K562 (cell line): ENCODE measurements at regions not wholly inside any gene's neighbourhood (a gene's known extent, or its start where the extent isn't known, plus 50 kb on each side); places are given as distances from the start of the nearest gene placed in this dataset.

Experiments used
- ATAC-seq: fragments of 200-7000 bp; cut with Tn5 transposase; 3 replicates; pipeline ENCODE4 v1.9.1; 2020; ENCODE audit warnings: moderate library complexity
- BruUV-seq: library from RNA; stranded (reverse); fragments of 400-500 nt; replicated peaks from 2 replicates; lab custom pipeline; 2021; lab: Mats Ljungman, UMichigan
- CTCF ChIA-PET: fragments of 300-600 bp; formaldehyde crosslinking; extraction: SDS; loops from one replicate; lab custom pipeline; 2021; ENCODE audit warnings: low intra/inter-chr PET ratio; lab: Yijun Ruan, JAX
- POLR2A ChIA-PET: fragments of 300-600, 350-650 bp; sonication (Branson Sonifier 250); formaldehyde crosslinking; extraction: SDS; loops from one replicate; lab custom pipeline; 2021; ENCODE audit warnings: antibody characterized with exemption, inconsistent platforms; lab: Yijun Ruan, JAX
- DNase-seq, 4 experiments: peaks; one replicate each; pipeline versions ENCODE4 v3.0.0 to v3.0.0-alpha.2; 2011 to 2018; ENCODE audit warnings: low spot score in 3 of 4, mixed read lengths in 3 of 4; ENCODE audit errors: extremely low read depth in 1 of 4
- FAIRE-seq: peaks from 2 replicates; lab custom pipeline; 2011; peaks lifted over from hg19 to GRCh38; lab: Jason Lieb, UNC
- H2AFZ ChIP-seq: 2 replicates; pipeline ENCODE4 v1.6.0; 2011; ENCODE audit warnings: low read depth, low read length, control low read depth, inconsistent platforms
- H3K27ac ChIP-seq: fragments of 200-600 bp; 3 replicates; pipeline ENCODE4 v1.8.0; 2011; ENCODE audit warnings: low read depth, mild to moderate bottlenecking, control low read depth, inconsistent platforms, low read length, moderate library complexity, mixed read lengths; ENCODE audit errors: extremely low read depth
- H3K27me3 ChIP-seq, 2 experiments: fragments of 300-600 bp in 1 of 2; 2 replicates in 1 of 2; 3 replicates in 1 of 2; pipeline versions ENCODE4 v1.6.0 to v1.8.0; 2011; ENCODE audit warnings: inconsistent platforms in 2 of 2, low read length in 2 of 2, mild to moderate bottlenecking in 1 of 2, mixed read lengths in 1 of 2, moderate library complexity in 1 of 2; ENCODE audit not compliant: control insufficient read depth in 2 of 2, insufficient read depth in 2 of 2
- H3K36me3 ChIP-seq: fragments of 300-600 bp; 3 replicates; pipeline ENCODE4 v1.8.0; 2011; ENCODE audit warnings: mild to moderate bottlenecking, low read length, inconsistent platforms; ENCODE audit not compliant: control insufficient read depth, insufficient read depth
- H3K4me1 ChIP-seq, 2 experiments: fragments of 200-600 bp in 1 of 2; replicated peaks in 1 of 2; 2 replicates in 1 of 2; 3 replicates in 1 of 2; pipeline versions ENCODE4 v1.5.1 to v1.8.0; 2011; ENCODE audit warnings: inconsistent platforms in 2 of 2, low read length in 2 of 2, mild to moderate bottlenecking in 1 of 2, mixed read lengths in 1 of 2, moderate library complexity in 1 of 2; ENCODE audit not compliant: control insufficient read depth in 2 of 2, insufficient read depth in 2 of 2
- H3K4me2 ChIP-seq: 2 replicates; pipeline ENCODE4 v1.6.1; 2011; ENCODE audit warnings: low read length, control low read depth, inconsistent platforms, mixed read lengths; ENCODE audit not compliant: insufficient read depth
- H3K4me3 ChIP-seq: fragments of 200-600 bp; sonication (generic), shearing (Covaris generic); 2 replicates; pipeline ENCODE4 v1.5.1; 2016; ENCODE audit warnings: control low read depth, inconsistent platforms
- H3K79me2 ChIP-seq: fragments of 200-600 bp; 3 replicates; pipeline ENCODE4 v1.8.0; 2011; ENCODE audit warnings: low read length, inconsistent platforms; ENCODE audit not compliant: control insufficient read depth, insufficient read depth
- H3K9ac ChIP-seq, 2 experiments: 2 replicates each; pipeline versions ENCODE4 v1.6.0 to v1.6.1; 2011; ENCODE audit warnings: low read depth in 2 of 2, low read length in 2 of 2, control low read depth in 1 of 2, inconsistent platforms in 1 of 2, mild to moderate bottlenecking in 1 of 2, mixed read lengths in 1 of 2; ENCODE audit not compliant: insufficient read depth in 1 of 2
- H3K9me1 ChIP-seq: one replicate; pipeline ENCODE4 v1.6.0; 2011; ENCODE audit warnings: inconsistent platforms, mild to moderate bottlenecking, low read length, moderate library complexity; ENCODE audit not compliant: control insufficient read depth, insufficient read depth
- H3K9me3 ChIP-seq: replicated peaks from 2 replicates; pipeline ENCODE4 v1.5.1; 2011; ENCODE audit warnings: low read depth, low read length, inconsistent platforms; ENCODE audit not compliant: control insufficient read depth, insufficient read depth
- H4K20me1 ChIP-seq: replicated peaks from 2 replicates; pipeline ENCODE4 v1.6.1; 2011; ENCODE audit warnings: low read length, inconsistent platforms, mixed read lengths; ENCODE audit not compliant: control insufficient read depth, insufficient read depth
- BRF1 ChIP-seq: IDR thresholded peaks from 3 replicates; pipeline ENCODE4 v1.6.1; 2011; ENCODE audit warnings: borderline replicate concordance, mild to moderate bottlenecking; ENCODE audit not compliant: insufficient read length; ENCODE audit errors: extremely low read depth
- CHD4 ChIP-seq: fragments of 200-600 bp; sonication (generic); IDR thresholded peaks from 3 replicates; pipeline ENCODE4 v1.6.1; 2012; ENCODE audit warnings: low read depth, mild to moderate bottlenecking, mixed read lengths, low read length, inconsistent platforms; ENCODE audit not compliant: insufficient read depth, insufficient replicate concordance, poor library complexity, severe bottlenecking
- HEY1 ChIP-seq: fragments of 250-450 bp; sonication (Bioruptor Pico); IDR thresholded peaks from 2 replicates; pipeline ENCODE4 v1.5.0; 2020; ENCODE audit warnings: mild to moderate bottlenecking, moderate library complexity, borderline replicate concordance
- MIER1 ChIP-seq: fragments of 450-650 bp; IDR thresholded peaks from 2 replicates; pipeline ENCODE4 v1.6.1; 2016; ENCODE audit warnings: antibody characterized with exemption, mild to moderate bottlenecking, low read depth
- RBM34 ChIP-seq: fragments of 200-400 bp; formaldehyde crosslinking; IDR thresholded peaks from 2 replicates; pipeline ENCODE4 v1.6.1; 2018; ENCODE audit warnings: low read length, borderline replicate concordance; ENCODE audit not compliant: insufficient read depth
- RCOR1 ChIP-seq, 2 experiments: IDR thresholded peaks; 2 replicates each; pipeline ENCODE4 v1.6.1; 2012; ENCODE audit warnings: low read depth in 2 of 2, low read length in 2 of 2, borderline replicate concordance in 1 of 2, improper control_type of control experiment in 1 of 2
- TRIM24 ChIP-seq, 2 experiments: fragments of 450-650 bp; IDR thresholded peaks; 2 replicates each; pipeline ENCODE4 v1.6.1; 2016
- TSHZ1 ChIP-seq: fragments of 250-450 bp; sonication (Bioruptor Pico); IDR thresholded peaks from 2 replicates; pipeline ENCODE4 v1.4.0; 2020; ENCODE audit warnings: mild to moderate bottlenecking, moderate library complexity
- USF1 ChIP-seq: sonication (generic); formaldehyde crosslinking; IDR thresholded peaks from 2 replicates; pipeline ENCODE4 v1.9.0; 2022; ENCODE audit warnings: mild to moderate bottlenecking, missing genetic modification reagents
- WGBS: fragments of 100-300 bp; shearing (Covaris generic); methylation state at CpG from one replicate; pipeline ENCODE4 v1.1.6; 2016; ENCODE audit warnings: low coverage, mixed read lengths; ENCODE audit not compliant: insufficient coverage; ENCODE audit errors: missing lambda C conversion rate; 5-methylcytosine and 5-hydroxymethylcytosine counted together
- in situ Hi-C: fragments of 300-500 bp; cut with MboI; formaldehyde crosslinking; loops from 4 replicates; pipeline ENCODE4 v1.15.0; 2018; ENCODE audit warnings: inconsistent platforms, mixed read lengths
- intact Hi-C: fragments of 100-400 bp; cut with micrococcal nuclease; formaldehyde crosslinking; loops from 2 replicates; pipeline ENCODE4 v1.14.2; 2022
- TF ChIP-seq, protein P1 (sequence below): fragments of 250-450 bp; sonication (Bioruptor Pico); IDR thresholded peaks from 2 replicates; pipeline ENCODE4 v1.8.0; 2021; ENCODE audit warnings: borderline replicate concordance, mild to moderate bottlenecking, moderate library complexity; ENCODE audit not compliant: poor library complexity, severe bottlenecking

DNA sequence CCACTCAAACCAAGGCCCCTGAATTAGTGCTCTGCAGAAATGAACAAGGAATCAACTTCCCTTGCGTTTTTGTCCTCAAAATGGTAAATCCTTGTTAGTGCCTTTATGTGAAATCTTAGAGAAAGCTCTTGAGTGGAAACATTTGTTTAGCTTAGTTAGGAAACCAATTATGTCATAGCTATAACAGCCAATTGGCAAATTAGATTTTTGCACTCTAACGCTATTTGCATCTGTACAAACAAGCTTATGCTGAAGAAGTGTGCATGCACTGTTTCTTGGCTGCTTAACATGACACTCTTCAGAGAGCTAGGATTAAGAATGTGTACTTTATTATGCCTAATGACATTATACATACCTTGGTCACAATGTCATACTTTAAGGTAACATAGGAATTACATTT is 622.6 kb upstream of the SLC35B3 start:
- in situ Hi-C loops (no loop called here), intact Hi-C loops (no loop called here)
- FAIRE-seq: no peak
- H3K9ac ChIP-seq: no peak overlapping the region
- H3K27ac ChIP-seq: no peak overlapping the region
- H3K36me3 ChIP-seq: no peaks in the 10 kb centered on the region
- DNase-seq: no peak
- H3K79me2 ChIP-seq: no peaks in the 10 kb centered on the region
- POLR2A ChIA-PET: no interaction called here
- 0% methylated on average over 2 of the region's 2 CpGs for WGBS
- H3K9me1 ChIP-seq: no peaks in the 10 kb centered on the region
- no peak overlapping the region for H2AFZ ChIP-seq
- H4K20me1 ChIP-seq: no peaks in the 10 kb centered on the region
- no peak for TF ChIP-seq RCOR1 (IDR thresholded peaks at IDR 0.05; ENCODE audit: borderline replicate concordance in 1 of 2, low read depth in 2 of 2, low read length in 2 of 2)
- TF ChIP-seq MIER1: no peak
- no peak for TF ChIP-seq USF1 (CRISPR knock-in tag)
- H3K4me3 ChIP-seq: no peak overlapping the region
- H3K4me1 ChIP-seq: no peaks in the 10 kb centered on the region
- no peaks in the 10 kb centered on the region for H3K27me3 ChIP-seq
- no peak for ATAC-seq
- no peak overlapping the region for H3K4me2 ChIP-seq
- CTCF ChIA-PET: no interaction called here
- BruUV-seq: no TSS peak
- no peaks in the 10 kb centered on the region for H3K9me3 ChIP-seq

- no peak overlapping the region for H3K27ac ChIP-seq
- POLR2A ChIA-PET: no interaction called here
- CTCF ChIA-PET: no interaction called here
- no peak overlapping the region for H3K4me3 ChIP-seq
- WGBS: 0% methylated on average over 2 of the region's 2 CpGs
- no peaks in the 10 kb centered on the region for H3K36me3 ChIP-seq
- FAIRE-seq: no peak
- in situ Hi-C loops (no loop called here), intact Hi-C loops (no loop called here)
- no peak overlapping the region for H3K4me2 ChIP-seq
- H4K20me1 ChIP-seq: no peaks in the 10 kb centered on the region
- H3K9ac ChIP-seq: no peak overlapping the region
- BruUV-seq: no TSS peak
- DNase-seq: no peak
- no peak for ATAC-seq
- no peak overlapping the region for H2AFZ ChIP-seq
- no peaks in the 10 kb centered on the region for H3K79me2 ChIP-seq
- H3K4me1 ChIP-seq: no peaks in the 10 kb centered on the region
- H3K9me3 ChIP-seq: no peaks in the 10 kb centered on the region
- no peaks in the 10 kb centered on the region for H3K27me3 ChIP-seq
- no peaks in the 10 kb centered on the region for H3K9me1 ChIP-seq
- TF ChIP-seq CHD4 (no peak), RBM34 (no peak), HEY1 (CRISPR knock-in tag) (no peak), BRF1 (no peak), TSHZ1 (CRISPR knock-in tag) (no peak), TRIM24 (IDR thresholded peaks at IDR 0.05) (no peak)
- TF ChIP-seq, protein P1, sequence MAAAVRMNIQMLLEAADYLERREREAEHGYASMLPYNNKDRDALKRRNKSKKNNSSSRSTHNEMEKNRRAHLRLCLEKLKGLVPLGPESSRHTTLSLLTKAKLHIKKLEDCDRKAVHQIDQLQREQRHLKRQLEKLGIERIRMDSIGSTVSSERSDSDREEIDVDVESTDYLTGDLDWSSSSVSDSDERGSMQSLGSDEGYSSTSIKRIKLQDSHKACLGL (CRISPR knock-in tag): no peak
These were observed 621.2 kb upstream of the SLC35B3 start for GRCh38 chr6:9056556-9056955.
